ENCODE measurements at regions not wholly inside any gene's neighbourhood (a gene's known extent, or its start where the extent isn't known, plus 50 kb on each side); places are given as distances from the start of the nearest gene placed in this dataset.

- TF ChIP-seq, protein P1, sequence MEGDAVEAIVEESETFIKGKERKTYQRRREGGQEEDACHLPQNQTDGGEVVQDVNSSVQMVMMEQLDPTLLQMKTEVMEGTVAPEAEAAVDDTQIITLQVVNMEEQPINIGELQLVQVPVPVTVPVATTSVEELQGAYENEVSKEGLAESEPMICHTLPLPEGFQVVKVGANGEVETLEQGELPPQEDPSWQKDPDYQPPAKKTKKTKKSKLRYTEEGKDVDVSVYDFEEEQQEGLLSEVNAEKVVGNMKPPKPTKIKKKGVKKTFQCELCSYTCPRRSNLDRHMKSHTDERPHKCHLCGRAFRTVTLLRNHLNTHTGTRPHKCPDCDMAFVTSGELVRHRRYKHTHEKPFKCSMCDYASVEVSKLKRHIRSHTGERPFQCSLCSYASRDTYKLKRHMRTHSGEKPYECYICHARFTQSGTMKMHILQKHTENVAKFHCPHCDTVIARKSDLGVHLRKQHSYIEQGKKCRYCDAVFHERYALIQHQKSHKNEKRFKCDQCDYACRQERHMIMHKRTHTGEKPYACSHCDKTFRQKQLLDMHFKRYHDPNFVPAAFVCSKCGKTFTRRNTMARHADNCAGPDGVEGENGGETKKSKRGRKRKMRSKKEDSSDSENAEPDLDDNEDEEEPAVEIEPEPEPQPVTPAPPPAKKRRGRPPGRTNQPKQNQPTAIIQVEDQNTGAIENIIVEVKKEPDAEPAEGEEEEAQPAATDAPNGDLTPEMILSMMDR (IDR thresholded peaks at IDR 0.05; ENCODE audit: unreplicated experiment in 3 of 3) = no peak
- no peaks in the 10 kb centered on the region for H3K36me3 Mint-ChIP-seq (ENCODE audit: low read depth)
- H3K4me1 Mint-ChIP-seq = peaks cover 22% of the 10 kb centered on the region
- H3K27me3 Mint-ChIP-seq (ENCODE audit: low read depth) = no peaks in the 10 kb centered on the region
- no peaks in the 10 kb centered on the region for H3K9me3 Mint-ChIP-seq
- H3K27ac Mint-ChIP-seq = peak overlapping the region in 1 of 3 experiments; percentile 5
- H3K4me3 Mint-ChIP-seq = no peak overlapping the region
Observed at GRCh38 chr4:123469245-123469644, 72.7 kb downstream of the SPRY1 start.

DNA sequence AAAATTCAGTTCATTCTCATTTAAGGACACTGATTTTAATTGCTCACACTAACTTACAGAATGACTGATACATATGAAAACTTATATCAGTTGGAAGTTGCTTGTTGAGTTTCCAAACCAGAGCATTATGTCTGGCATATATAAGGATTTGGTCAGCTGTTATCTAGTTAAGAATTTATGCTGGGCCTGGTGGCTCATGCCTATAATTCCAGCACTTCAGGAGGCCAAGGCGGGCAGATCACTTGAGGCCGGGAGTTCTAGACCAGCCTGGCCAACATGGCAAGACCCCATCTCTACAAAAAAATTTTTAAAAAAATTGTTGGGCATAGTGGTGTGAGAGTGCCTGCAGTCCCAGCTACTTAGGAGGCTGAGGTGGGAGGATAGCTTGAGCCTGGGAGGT is 73.1 kb downstream of the SPRY1 start:
- TF ChIP-seq, protein P1 (IDR thresholded peaks at IDR 0.05; ENCODE audit: unreplicated experiment in 3 of 3) = no peak
- no peaks in the 10 kb centered on the region for H3K9me3 Mint-ChIP-seq
- no peak overlapping the region for H3K27ac Mint-ChIP-seq
- peaks cover 22% of the 10 kb centered on the region for H3K4me1 Mint-ChIP-seq
- no peaks in the 10 kb centered on the region for H3K36me3 Mint-ChIP-seq (ENCODE audit: low read depth)
- H3K4me3 Mint-ChIP-seq = no peak overlapping the region
- no peaks in the 10 kb centered on the region for H3K27me3 Mint-ChIP-seq (ENCODE audit: low read depth)

DNA sequence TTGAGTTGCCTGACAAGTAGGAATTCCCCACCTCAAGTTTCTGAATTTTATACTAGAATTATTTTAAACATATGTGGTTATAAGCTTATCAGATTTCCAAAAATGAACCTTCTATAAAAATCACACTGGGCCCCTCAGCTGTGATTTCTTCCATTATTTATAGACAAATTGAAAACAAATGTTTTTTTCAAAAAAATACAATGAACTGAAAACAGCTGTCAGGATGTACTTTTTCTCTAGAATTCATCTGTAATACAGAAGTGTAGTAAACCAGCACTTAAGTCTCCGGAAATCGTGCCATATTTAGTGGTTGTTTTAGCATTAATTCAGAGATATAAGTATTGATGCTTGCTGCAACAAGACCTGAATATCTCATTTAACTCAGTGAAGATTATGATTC is 74.0 kb downstream of the SPRY1 start:
- Mint-ChIP-seq H3K27me3 (ENCODE audit: low read depth) (no peaks in the 10 kb centered on the region), H3K36me3 (ENCODE audit: low read depth) (no peaks in the 10 kb centered on the region), H3K9me3 (no peaks in the 10 kb centered on the region), H3K4me3 (no peak overlapping the region), H3K4me1 (peaks cover 22% of the 10 kb centered on the region), H3K27ac (no peak overlapping the region)
- TF ChIP-seq, protein P1 (IDR thresholded peaks at IDR 0.05; ENCODE audit: unreplicated experiment in 3 of 3) = no peak

GRCh38 chr4:123471655-123472369 is 75.2 kb downstream of the SPRY1 start:
- no peak overlapping the region for H3K27ac Mint-ChIP-seq
- TF ChIP-seq, protein P1 (IDR thresholded peaks at IDR 0.05; ENCODE audit: unreplicated experiment in 3 of 3) = no peak
- peaks cover 22% of the 10 kb centered on the region for H3K4me1 Mint-ChIP-seq
- H3K27me3 Mint-ChIP-seq (ENCODE audit: low read depth) = no peaks in the 10 kb centered on the region
- H3K9me3 Mint-ChIP-seq = peaks cover 2% of the 10 kb centered on the region
- H3K4me3 Mint-ChIP-seq = no peak overlapping the region
- no peaks in the 10 kb centered on the region for H3K36me3 Mint-ChIP-seq (ENCODE audit: low read depth)

- H3K27me3 Mint-ChIP-seq (ENCODE audit: low read depth) = peaks cover 6% of the 10 kb centered on the region
- no peak overlapping the region for H3K27ac Mint-ChIP-seq
- H3K4me3 Mint-ChIP-seq = no peak overlapping the region
- TF ChIP-seq, protein P1 (IDR thresholded peaks at IDR 0.05; ENCODE audit: unreplicated experiment in 3 of 3) = no peak
- H3K36me3 Mint-ChIP-seq (ENCODE audit: low read depth) = no peaks in the 10 kb centered on the region
- peaks cover 34% of the 10 kb centered on the region for H3K4me1 Mint-ChIP-seq
- H3K9me3 Mint-ChIP-seq = peaks cover 2% of the 10 kb centered on the region
Observed at GRCh38 chr4:123474817-123475216, 78.2 kb downstream of the SPRY1 start.

DNA sequence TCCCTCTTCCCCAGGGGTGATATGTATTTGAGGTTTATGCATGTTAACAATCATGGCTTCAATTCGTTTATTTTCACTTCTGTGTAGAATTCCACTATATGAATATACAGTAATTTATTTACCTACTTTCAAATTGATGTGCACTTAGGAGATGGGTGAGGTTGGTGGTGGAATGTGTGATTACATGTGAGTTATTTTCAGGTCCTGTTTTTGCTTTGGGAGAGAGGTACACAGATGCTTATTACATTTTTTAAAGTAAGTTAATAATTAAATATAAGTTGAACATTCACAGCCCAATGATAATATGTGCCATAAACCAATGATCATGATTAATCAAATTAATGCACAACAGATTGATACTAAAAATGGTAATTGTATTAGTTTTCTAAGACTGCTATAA is 79.5 kb downstream of the SPRY1 start:
- TF ChIP-seq, protein P1 (IDR thresholded peaks at IDR 0.05; ENCODE audit: unreplicated experiment in 3 of 3) = no peak
- Mint-ChIP-seq H3K4me3 (no peak overlapping the region), H3K9me3 (peaks cover 2% of the 10 kb centered on the region), H3K27ac (no peak overlapping the region), H3K27me3 (ENCODE audit: low read depth) (peaks cover 6% of the 10 kb centered on the region), H3K4me1 (peaks cover 30% of the 10 kb centered on the region), H3K36me3 (ENCODE audit: low read depth) (no peaks in the 10 kb centered on the region)
